Stimulated activated CD8-positive, alpha-beta memory T cell treated with anti-CD3 and anti-CD28 coated beads, Interleukin-7, amount 100 ng/mL, for 4 hours (primary cell): ENCODE measurements at regions not wholly inside any gene's neighbourhood (a gene's known extent, or its start where the extent isn't known, plus 50 kb on each side); places are given as distances from the start of the nearest gene placed in this dataset.
"Not testable (repeated sequence)": the region's sequence is repeated elsewhere in the genome, so short reads cannot be mapped to it uniquely, and the experiment has no call there.

Experiments used
- DNase-seq, 2 donors: peaks; one replicate each; pipeline ENCODE4 v3.0.0-alpha.2; 2020; ENCODE audit warnings: low read depth in 2 of 2

DNA sequence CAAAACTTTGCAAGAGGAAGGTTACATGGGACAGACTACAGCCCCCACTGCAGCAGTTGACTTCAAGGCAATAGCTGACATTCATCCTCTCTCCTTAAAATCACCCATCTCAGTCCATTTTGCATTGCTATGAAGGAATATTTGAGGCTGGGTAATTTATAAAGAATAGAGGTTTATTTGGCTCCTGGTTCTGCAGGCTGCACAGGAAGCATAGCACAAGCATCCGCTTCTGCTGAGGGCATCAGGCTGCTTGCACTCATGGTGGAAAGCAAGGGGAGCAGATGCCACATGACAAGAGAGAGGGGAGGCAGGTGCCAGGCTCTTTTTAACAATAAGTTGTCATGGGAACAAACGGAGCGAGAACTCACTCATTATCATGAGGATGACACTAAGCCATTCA is 646.0 kb downstream of the ZEB2 start:
- DNase-seq, result no peak

DNA sequence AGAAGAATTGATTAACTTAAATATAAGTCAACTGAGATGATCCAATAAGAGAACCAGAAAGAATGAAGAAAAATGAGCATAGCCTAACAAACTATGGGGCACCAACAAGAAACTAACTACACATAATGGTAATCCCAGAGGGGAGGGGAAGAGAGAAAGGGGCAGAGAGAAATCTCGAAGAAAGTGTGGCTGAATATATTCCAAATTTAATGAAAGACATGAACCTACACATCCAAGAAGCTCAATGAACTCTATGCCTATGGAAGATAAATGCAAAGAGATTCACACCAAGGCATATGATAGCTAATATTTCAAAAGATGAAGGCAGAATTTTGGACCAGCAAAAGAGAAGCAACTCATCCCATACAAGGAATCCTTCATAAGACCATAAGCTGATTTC is 649.2 kb downstream of the ZEB2 start:
- DNase-seq, result no peak

GRCh38 chr2:143856978-143857377 is 662.9 kb downstream of the ZEB2 start:
- DNase-seq, result no peak

DNA sequence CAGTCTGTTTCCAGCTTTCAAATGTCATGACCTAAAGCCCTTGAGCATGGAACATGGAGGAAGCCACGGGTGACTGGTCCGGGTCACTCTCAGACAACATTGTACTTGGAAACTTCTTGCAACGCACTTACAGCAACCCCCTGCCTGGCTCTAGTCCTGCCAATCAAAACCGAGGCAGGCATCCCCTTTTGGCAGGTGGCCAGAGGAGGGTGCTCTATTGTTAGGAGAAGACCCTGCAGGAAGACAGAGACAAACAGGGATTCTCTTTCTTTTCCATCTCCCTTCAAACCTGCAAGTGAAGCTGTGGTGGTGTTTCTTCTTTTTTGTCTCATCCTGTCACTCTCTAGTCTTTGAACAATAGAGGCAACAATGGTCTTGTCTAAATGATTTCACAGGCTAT is 667.2 kb downstream of the ZEB2 start:
- DNase-seq, result no peak

DNA sequence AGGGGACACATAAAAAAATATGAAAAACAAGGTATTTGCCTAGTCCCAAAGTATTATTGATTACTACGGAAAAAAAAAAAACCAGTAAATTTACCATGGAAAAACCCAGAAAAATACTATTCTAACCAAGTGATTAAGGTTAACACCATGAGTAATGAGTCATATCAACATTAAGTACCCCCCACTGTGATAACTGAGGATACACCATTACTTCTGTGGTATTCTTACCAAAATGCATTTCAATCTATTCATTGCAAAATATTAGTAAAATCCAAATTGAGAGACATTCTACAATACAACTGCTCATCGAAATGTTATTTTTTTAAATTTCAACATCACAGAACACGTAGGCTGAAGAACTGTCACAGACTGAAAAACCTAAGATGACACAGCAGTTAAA is 669.8 kb downstream of the ZEB2 start:
- DNase-seq, result no peak

- DNase-seq, result no peak
These were observed 672.7 kb downstream of the ZEB2 start for GRCh38 chr2:143847257-143847656.

DNA sequence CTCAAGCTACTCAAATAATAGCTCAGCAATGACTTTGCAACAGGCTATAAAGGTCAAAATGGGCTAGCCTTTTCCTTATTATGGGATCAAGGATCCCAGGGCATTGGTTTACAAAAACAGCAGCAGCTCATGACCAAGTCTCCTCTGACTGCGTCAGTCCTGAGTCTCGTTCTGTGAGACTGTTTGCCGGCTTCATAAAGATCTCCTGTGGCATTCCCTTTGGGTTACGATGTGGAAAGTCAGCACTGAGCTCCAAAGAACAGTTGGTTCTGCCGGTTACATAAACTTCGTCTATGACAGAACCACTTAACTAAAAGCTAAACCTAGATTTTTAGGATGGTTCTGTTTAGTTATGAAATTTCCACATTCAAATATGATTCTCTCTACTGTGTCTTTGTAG is 674.9 kb downstream of the ZEB2 start:
- DNase-seq, result no peak

DNA sequence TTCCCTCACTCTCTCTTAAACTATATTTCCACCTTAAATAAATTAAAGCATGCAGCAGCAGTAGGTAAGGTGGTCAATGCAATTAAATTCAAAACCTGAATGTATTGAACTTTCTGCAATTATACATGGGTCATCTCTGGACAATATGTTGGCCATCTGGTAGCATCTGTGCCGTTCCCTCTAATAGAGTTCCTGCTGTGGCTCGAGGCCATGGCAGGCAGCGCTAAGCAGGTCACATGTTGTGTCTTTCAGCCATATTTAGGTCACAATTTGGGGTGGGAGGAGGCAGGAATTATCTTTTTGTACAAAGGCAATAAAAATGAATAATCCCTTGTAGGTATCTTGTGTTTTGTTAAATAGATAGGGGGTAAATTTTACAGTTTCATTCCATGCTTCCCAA is 676.2 kb downstream of the ZEB2 start:
- no peak for DNase-seq

DNA sequence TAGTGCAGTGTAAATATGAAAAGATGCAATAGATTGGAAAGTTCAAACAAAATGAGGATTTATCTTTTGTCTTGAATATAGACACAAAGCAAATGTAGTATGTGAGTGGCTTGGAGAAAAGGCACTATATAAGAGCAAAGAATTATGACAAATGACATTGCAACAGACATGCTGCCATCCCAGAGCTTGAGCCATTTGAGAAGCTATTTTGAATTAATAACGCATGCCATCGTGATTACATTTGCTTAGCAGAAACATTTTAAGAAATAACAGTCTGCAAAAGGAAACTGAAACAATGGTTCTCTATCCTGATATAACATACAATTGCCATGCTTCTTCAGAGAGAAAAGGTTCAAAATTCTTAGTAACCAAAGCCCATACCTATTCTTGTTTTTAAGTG is 677.1 kb downstream of the ZEB2 start:
- no peak for DNase-seq

GRCh38 chr2:143841935-143842334 is 678.0 kb downstream of the ZEB2 start:
- no peak for DNase-seq

GRCh38 chr2:143840601-143841000 is 679.3 kb downstream of the ZEB2 start:
- no peak for DNase-seq

DNA sequence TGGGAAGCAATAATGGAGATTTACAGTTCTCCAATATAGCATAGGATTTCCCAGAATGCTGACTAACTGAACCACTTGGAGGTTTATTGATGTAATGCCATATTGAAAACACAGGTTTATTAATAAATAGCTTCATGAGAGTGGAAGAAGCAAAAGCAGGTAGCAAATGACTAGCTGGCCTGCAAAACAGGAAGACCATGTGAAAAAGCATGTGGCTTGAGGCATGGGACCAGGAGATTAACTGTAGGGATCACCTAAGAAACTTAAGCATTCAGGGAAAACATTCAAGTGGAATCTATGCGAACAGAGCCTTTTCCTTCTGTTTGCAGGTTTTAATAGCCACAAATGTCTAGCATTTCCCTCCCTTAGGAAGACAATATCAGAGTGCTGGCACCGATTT is 679.7 kb downstream of the ZEB2 start:
- no peak for DNase-seq

DNA sequence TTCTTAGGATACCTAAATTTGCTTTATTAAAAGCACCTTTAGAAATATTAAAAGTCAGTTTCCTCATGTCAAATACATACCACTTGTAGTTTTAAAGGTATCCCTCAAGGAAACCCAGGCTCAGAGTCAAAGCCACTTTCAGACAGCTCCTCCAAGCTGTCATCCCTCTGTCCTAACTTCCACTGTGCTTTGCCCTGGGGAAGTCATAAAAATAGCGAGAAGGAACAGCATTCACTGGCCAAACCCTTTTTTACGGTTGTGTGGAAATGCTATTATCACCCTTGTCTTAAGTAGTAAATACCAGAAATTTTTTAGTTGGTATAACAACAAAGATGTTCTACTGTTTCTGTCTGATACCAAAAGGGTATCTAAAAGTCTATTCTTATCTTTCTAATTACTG is 680.5 kb downstream of the ZEB2 start:
- DNase-seq, result no peak

GRCh38 chr2:143837055-143837454 is 682.9 kb downstream of the ZEB2 start:
- DNase-seq, result not testable (repeated sequence)

DNA sequence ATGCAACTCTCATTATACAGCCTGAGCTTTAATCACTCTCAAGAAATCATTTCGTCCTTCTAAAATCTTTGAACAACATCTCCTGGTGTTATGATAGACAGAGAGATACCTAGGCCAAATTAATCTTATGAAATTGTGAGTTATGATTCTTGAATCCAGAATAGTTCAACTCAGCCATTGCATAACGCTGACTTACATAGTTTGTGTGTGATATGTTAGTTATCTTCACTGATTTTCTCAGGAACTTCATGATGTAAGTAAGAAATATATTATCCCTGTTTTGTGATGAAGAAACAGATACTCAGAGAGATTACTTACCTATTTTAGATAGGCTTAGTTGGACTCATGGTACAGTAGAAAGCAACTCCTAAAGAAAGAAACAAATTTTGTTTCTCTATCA is 684.4 kb downstream of the ZEB2 start:
- no peak for DNase-seq

- no peak for DNase-seq
These were observed 686.8 kb downstream of the ZEB2 start for GRCh38 chr2:143833015-143833660.

DNA sequence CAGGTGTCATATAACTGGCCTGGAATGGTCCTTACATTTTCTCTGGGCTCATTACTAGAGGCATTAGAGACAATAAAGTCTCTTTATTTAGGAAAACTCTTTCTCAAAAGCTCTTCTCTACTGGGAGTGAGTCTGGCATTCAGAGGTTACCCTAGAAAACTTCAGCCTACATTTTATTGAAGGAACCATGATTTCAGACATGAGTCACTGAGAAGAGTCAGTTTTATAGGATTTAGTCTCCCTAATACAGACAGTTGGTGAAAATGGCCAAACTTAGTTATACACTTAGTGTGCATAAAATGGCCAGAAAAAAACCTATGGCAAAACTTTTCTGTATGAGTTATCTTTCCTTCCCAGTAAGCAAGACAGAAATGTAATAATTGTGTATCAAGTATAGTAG is 689.4 kb downstream of the ZEB2 start:
- no peak for DNase-seq

DNA sequence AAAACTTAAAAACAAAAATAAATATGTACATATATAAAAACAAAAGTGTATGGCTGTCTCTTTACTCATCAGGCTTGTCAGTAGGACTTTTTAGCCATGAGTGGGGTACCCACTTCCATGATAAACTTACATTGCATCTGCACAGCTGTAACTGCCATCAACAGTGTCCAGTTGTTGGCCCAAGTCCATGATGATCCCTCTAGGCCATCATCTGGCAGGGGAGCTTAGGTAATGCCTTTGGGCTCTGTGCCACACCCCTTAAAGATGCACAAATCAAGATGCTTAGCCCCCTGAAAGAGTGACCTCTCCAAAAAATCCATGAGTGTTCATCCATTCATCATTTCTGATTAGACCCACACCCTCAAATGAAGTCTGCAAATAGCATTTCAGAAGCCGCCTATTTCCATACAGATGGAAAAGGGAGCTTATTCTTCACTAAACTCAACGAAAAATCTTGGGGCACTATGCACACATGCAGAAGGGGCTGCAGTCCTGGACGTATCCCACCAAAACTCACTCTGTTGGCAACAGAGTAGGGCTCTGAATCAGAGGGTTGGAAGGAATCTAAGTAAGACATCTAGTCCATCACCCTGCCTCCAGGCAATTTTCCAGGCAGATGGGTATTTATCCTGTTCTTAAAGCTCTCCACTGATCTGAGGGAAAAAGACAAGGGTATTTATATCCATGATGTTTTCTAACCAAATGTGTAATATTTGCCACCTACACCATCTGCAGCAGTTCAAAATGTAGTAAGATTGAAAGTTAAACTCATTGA is 691.0 kb downstream of the ZEB2 start:
- no peak for DNase-seq

DNA sequence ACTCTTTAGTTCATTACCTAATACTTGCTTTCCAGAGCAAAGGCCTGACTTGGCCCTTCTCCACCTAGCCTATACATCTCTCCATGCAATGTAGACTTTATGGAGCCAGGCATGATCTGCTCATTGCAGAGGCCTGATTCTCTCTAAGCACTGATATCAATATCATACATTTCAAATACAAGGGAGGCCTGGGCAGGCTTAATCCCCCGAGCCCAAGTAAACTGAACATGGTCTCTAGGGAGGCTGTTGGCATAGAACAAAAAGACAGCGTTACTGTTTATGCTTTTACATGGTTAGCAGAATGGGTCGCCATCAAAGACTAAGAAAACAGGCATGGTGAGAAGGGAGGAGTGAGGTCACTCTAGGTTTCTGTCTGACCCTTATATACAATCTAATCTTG is 695.1 kb downstream of the ZEB2 start:
- DNase-seq, result no peak

DNA sequence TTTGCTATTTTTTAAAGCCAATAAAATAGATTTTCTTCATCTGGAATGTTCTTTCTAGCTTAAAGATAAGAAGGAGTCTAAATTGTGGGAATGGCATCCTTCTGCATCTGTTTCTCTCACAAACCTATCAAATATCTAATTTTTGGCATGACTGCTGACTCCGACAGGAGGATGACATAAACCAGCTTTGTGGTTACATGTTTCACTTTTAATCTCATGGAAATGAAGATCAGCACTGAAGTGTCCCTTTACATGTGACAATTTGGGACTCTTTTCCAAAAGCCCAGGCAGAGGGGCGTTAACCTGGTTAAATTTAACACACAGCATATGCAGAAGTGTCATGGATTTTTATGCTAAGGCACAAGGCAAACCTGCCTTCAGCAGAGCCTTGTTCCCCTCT is 694.7 kb downstream of the ARHGAP15 start:
- DNase-seq, result no peak

GRCh38 chr2:143823296-143823695 is 694.1 kb downstream of the ARHGAP15 start:
- DNase-seq, result no peak

DNA sequence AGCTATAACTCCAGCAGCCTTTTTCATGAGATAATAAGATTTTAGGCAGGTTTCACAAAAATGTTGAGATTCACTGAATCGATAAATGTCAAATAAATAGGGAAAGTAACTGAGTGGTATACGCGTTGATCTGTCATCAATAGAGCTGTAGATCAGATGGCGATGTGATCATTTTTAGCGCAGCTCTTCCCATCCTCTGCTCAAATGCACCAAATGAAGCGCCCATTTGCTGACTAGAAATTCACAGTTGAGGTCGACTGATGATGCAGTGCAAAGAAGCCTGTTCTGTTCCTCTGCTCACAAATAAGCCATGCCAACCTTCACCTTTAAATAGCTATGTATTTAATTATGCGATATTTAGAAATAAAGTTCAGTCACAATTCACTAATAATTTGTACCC is 693.5 kb downstream of the ARHGAP15 start:
- no peak for DNase-seq

DNA sequence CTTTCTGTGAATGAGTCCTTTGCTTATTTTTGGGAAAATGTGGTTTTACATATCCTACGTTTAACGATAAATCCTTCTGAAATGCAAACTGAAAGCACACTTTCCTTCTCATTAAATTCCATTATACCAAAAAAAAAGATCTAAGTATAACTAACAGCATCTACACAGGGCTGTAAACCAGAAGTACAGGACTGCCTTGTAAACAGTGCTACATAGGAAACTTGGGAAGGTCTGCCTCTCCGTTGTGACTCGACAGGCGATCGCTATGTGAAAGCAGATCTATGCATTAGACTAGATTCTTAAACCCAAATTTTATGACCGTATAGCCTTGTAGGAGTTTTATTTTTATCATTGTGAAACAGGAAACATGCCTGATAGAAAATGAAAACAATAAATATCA is 690.5 kb downstream of the ARHGAP15 start:
- DNase-seq, result no peak
